Posterior vena cava (tissue), 2 donors: ENCODE measurements at regions not wholly inside any gene's neighbourhood (a gene's known extent, or its start where the extent isn't known, plus 50 kb on each side); places are given as distances from the start of the nearest gene placed in this dataset.

Experiments used
- DNase-seq: peaks from one replicate; pipeline ENCODE4 v3.0.0-alpha.2; 2020; ENCODE audit warnings: low spot score
- intact Hi-C, 2 donors: fragments of 100-400 bp; cut with DNase I; formaldehyde crosslinking; loops; one replicate each; pipeline versions ENCODE4 v1.14.1 to v1.14.2; 2022 to 2023
- donor health status: DM: yes; HTN: yes; CAD: no.
- donor health status: DM: yes; HTN: yes; CAD: no.

- DNase-seq, result no peak
- intact Hi-C loops, result no loop called here
Measured at GRCh38 chr12:28955491-28955890, 193.6 kb upstream of the FAR2 start.

- no peak for DNase-seq
- intact Hi-C loops, result no loop called here
Measured at GRCh38 chr12:28955931-28956330, 193.1 kb upstream of the FAR2 start.

GRCh38 chr12:28958553-28959195 lies 190.4 kb upstream of the FAR2 start:
- intact Hi-C loops, result no loop called here
- DNase-seq, result no peak

- intact Hi-C loops, result no loop called here
- no peak for DNase-seq
Measured at GRCh38 chr12:28961948-28962384, 187.1 kb upstream of the FAR2 start.

GRCh38 chr12:28963554-28963953 lies 185.5 kb upstream of the FAR2 start:
- DNase-seq, result no peak
- intact Hi-C loops, result no loop called here

- DNase-seq, result peak; percentile 62
- intact Hi-C loops, result no loop called here
Measured at GRCh38 chr12:28966046-28966780, 182.9 kb upstream of the FAR2 start.

- DNase-seq, result no peak
- intact Hi-C loops, result no loop called here
Measured at GRCh38 chr12:28967426-28967825, 181.7 kb upstream of the FAR2 start.

- intact Hi-C loops, result no loop called here
- DNase-seq, result no peak
Measured at GRCh38 chr12:28973491-28973890, 175.6 kb upstream of the FAR2 start.

- intact Hi-C loops, result no loop called here
Measured at GRCh38 chr12:28974166-28974565, 174.9 kb upstream of the FAR2 start.

GRCh38 chr12:28974883-28975282 lies 174.2 kb upstream of the FAR2 start:
- intact Hi-C loops, result no loop called here

More at GRCh38 chr12:28974166-28974565, 174.9 kb upstream of the FAR2 start:
- DNase-seq, result no peak

GRCh38 chr12:28975564-28976340 lies 173.3 kb upstream of the FAR2 start:
- DNase-seq, result no peak
- intact Hi-C loops, result no loop called here

More at GRCh38 chr12:28974883-28975282, 174.2 kb upstream of the FAR2 start:
- no peak for DNase-seq

- DNase-seq, result no peak
- intact Hi-C loops, result no loop called here
Measured at GRCh38 chr12:28980436-28980835, 168.6 kb upstream of the FAR2 start.

GRCh38 chr12:28987538-28988324 lies 161.3 kb upstream of the FAR2 start:
- intact Hi-C loops, result no loop called here
- DNase-seq, result no peak

- intact Hi-C loops, result no loop called here
- no peak for DNase-seq
Measured at GRCh38 chr12:28988325-28988704, 160.8 kb upstream of the FAR2 start.

- DNase-seq, result no peak
- intact Hi-C loops, result no loop called here
Measured at GRCh38 chr12:28991626-28992025, 157.5 kb upstream of the FAR2 start.

GRCh38 chr12:28993720-28994119 lies 155.4 kb upstream of the FAR2 start:
- peak; percentile 47 for DNase-seq
- intact Hi-C loops, result no loop called here

- DNase-seq, result no peak
- intact Hi-C loops, result no loop called here
Measured at GRCh38 chr12:28994179-28994715, 154.8 kb upstream of the FAR2 start.

- no peak for DNase-seq
- intact Hi-C loops, result no loop called here
Measured at GRCh38 chr12:28996688-28997087, 152.4 kb upstream of the FAR2 start.

GRCh38 chr12:28998662-28999120 lies 150.4 kb upstream of the FAR2 start:
- intact Hi-C loops, result no loop called here
- peak; percentile 63 for DNase-seq
